HG03135 (cell line): ENCODE measurements at regions not wholly inside any gene's neighbourhood (a gene's known extent, or its start where the extent isn't known, plus 50 kb on each side); places are given as distances from the start of the nearest gene placed in this dataset.

ENCODE experiments used
- ATAC-seq: cut with Tn5 transposase; IDR thresholded peaks from one replicate; pipeline ENCODE4 v1.9.1; 2021; ENCODE audit warnings: mild to moderate bottlenecking, moderate library complexity; ENCODE audit not compliant: unreplicated experiment

- no peak for ATAC-seq
Measured at GRCh38 chr2:6750411-6751158, 115.1 kb downstream of the CMPK2 start.

GRCh38 chr2:6754419-6754818, 111.3 kb downstream of the CMPK2 start:
- no peak for ATAC-seq

GRCh38 chr2:6755456-6755855, 110.3 kb downstream of the CMPK2 start:
- ATAC-seq = no peak

GRCh38 chr2:6757215-6757614, 108.5 kb downstream of the CMPK2 start:
- ATAC-seq = no peak

- no peak for ATAC-seq
Measured at GRCh38 chr2:6759689-6760088, 106.0 kb downstream of the CMPK2 start.

GRCh38 chr2:6760132-6760531, 105.6 kb downstream of the CMPK2 start:
- no peak for ATAC-seq

GRCh38 chr2:6764968-6765723, 100.6 kb downstream of the CMPK2 start:
- ATAC-seq = no peak

- ATAC-seq = no peak
Measured at GRCh38 chr2:6769346-6769745, 96.4 kb downstream of the CMPK2 start.

GRCh38 chr2:6770006-6770405, 95.7 kb downstream of the CMPK2 start:
- ATAC-seq = no peak

- ATAC-seq = no peak
Measured at GRCh38 chr2:6771634-6772611, 93.8 kb downstream of the CMPK2 start.

- ATAC-seq = peak; percentile 91
Measured at GRCh38 chr2:6773007-6773693, 92.6 kb downstream of the CMPK2 start.

GRCh38 chr2:6773694-6774044, 92.0 kb downstream of the CMPK2 start:
- ATAC-seq = no peak

- ATAC-seq = no peak
Measured at GRCh38 chr2:6776125-6776524, 89.6 kb downstream of the CMPK2 start.

- no peak for ATAC-seq
Measured at GRCh38 chr2:6777626-6778025, 88.1 kb downstream of the CMPK2 start.

- ATAC-seq = peak; percentile 83
Measured at GRCh38 chr2:6780765-6781274, 84.9 kb downstream of the CMPK2 start.

- no peak for ATAC-seq
Measured at GRCh38 chr2:6782517-6783237, 83.0 kb downstream of the CMPK2 start.

- ATAC-seq = no peak
Measured at GRCh38 chr2:6783238-6783614, 82.5 kb downstream of the CMPK2 start.

GRCh38 chr2:6784291-6784690, 81.4 kb downstream of the CMPK2 start:
- ATAC-seq = no peak

GRCh38 chr2:6785493-6785892, 80.2 kb downstream of the CMPK2 start:
- no peak for ATAC-seq

- ATAC-seq = no peak
Measured at GRCh38 chr2:6787376-6787775, 78.3 kb downstream of the CMPK2 start.
